ENCODE measurements at regions not wholly inside any gene's neighbourhood (a gene's known extent, or its start where the extent isn't known, plus 50 kb on each side); places are given as distances from the start of the nearest gene placed in this dataset.

DNA sequence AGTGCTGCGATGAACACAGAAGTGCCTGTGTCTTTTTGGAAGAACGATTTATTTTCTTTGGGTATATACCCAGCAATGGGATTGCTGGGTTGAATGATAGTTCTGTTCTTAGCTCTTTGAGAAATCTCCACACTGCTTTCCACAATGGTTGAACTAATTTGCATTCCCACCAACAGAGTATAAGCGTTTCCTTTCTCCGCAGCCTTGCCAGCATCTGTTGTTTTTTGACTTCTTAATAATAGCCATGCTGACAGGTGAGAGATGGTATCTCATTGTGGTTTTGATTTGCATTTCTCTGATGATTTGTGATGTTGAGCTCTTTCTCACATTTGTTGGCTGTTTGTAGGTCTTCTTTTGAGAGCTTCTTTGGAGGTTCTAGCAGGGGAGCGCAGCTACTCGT lies 134.6 kb downstream of the TENT4A start:
- TF ChIP-seq EZH2phosphoT487 (IDR thresholded peaks at IDR 0.05; ENCODE audit: borderline replicate concordance, low read length) (no peak), CTCF (IDR thresholded peaks at IDR 0.05; ENCODE audit: low read depth, low read length, poor library complexity, severe bottlenecking) (no peak)
